ENCODE measurements at regions not wholly inside any gene's neighbourhood (a gene's known extent, or its start where the extent isn't known, plus 50 kb on each side); places are given as distances from the start of the nearest gene placed in this dataset.
"Not testable (repeated sequence)": the region's sequence is repeated elsewhere in the genome, so short reads cannot be mapped to it uniquely, and the experiment has no call there.

GRCh38 chr3:197421021-197421420 is 122.6 kb upstream of the DLG1 start:
- Histone ChIP-seq H3K36me3 (no peaks in the 10 kb centered on the region), H3K4me3 (no peak overlapping the region), H3K9me3 (no peaks in the 10 kb centered on the region), H3K27ac (peak overlapping the region in 1 of 2 donors; percentile 68), H3K4me1 (no peaks in the 10 kb centered on the region), H3K27me3 (no peaks in the 10 kb centered on the region)
- no peak for TF ChIP-seq CTCF (IDR thresholded peaks at IDR 0.05)
- no peak for DNase-seq (ENCODE audit: low spot score)

- TF ChIP-seq CTCF (IDR thresholded peaks at IDR 0.05): no peak
- Histone ChIP-seq H3K36me3 (no peaks in the 10 kb centered on the region), H3K27me3 (no peaks in the 10 kb centered on the region), H3K9me3 (no peaks in the 10 kb centered on the region), H3K4me1 (no peaks in the 10 kb centered on the region), H3K4me3 (no peak overlapping the region), H3K27ac (peak overlapping the region; percentile 28 to 68)
- no peak for DNase-seq (ENCODE audit: low spot score)
These were observed 122.2 kb upstream of the DLG1 start for GRCh38 chr3:197420566-197420965.

GRCh38 chr3:197420115-197420514 is 121.7 kb upstream of the DLG1 start:
- Histone ChIP-seq H3K4me3 (no peak overlapping the region), H3K27me3 (no peaks in the 10 kb centered on the region), H3K9me3 (no peaks in the 10 kb centered on the region), H3K36me3 (no peaks in the 10 kb centered on the region), H3K27ac (peak overlapping the region; percentile 49 to 68), H3K4me1 (no peaks in the 10 kb centered on the region)
- no peak for TF ChIP-seq CTCF (IDR thresholded peaks at IDR 0.05)
- no peak for DNase-seq (ENCODE audit: low spot score)

- no peak overlapping the region for H3K4me3 ChIP-seq
- no peaks in the 10 kb centered on the region for H3K36me3 ChIP-seq
- DNase-seq (ENCODE audit: low spot score): no peak
- TF ChIP-seq CTCF (IDR thresholded peaks at IDR 0.05): no peak
- peak overlapping the region; percentile 49 to 68 for H3K27ac ChIP-seq
- H3K27me3 ChIP-seq: no peaks in the 10 kb centered on the region
- H3K9me3 ChIP-seq: no peaks in the 10 kb centered on the region
- H3K4me1 ChIP-seq: no peaks in the 10 kb centered on the region
These were observed 121.3 kb upstream of the DLG1 start for GRCh38 chr3:197419696-197420095.

GRCh38 chr3:197417911-197418618 is 119.7 kb upstream of the DLG1 start:
- H3K27me3 ChIP-seq: no peaks in the 10 kb centered on the region
- no peak overlapping the region for H3K4me3 ChIP-seq
- no peak for TF ChIP-seq CTCF (IDR thresholded peaks at IDR 0.05)
- H3K36me3 ChIP-seq: no peaks in the 10 kb centered on the region
- no peaks in the 10 kb centered on the region for H3K9me3 ChIP-seq
- no peak for DNase-seq (ENCODE audit: low spot score)
- no peaks in the 10 kb centered on the region for H3K4me1 ChIP-seq
- H3K27ac ChIP-seq: peak overlapping the region in 1 of 2 donors; percentile 6

- peak overlapping the region in 1 of 2 donors; percentile 6 for H3K27ac ChIP-seq
- H3K36me3 ChIP-seq: no peaks in the 10 kb centered on the region
- no peak overlapping the region for H3K4me3 ChIP-seq
- no peaks in the 10 kb centered on the region for H3K9me3 ChIP-seq
- H3K27me3 ChIP-seq: no peaks in the 10 kb centered on the region
- DNase-seq (ENCODE audit: low spot score): no peak
- H3K4me1 ChIP-seq: no peaks in the 10 kb centered on the region
- no peak for TF ChIP-seq CTCF (IDR thresholded peaks at IDR 0.05)
These were observed 119.0 kb upstream of the DLG1 start for GRCh38 chr3:197417441-197417840.

GRCh38 chr3:197411899-197412298 is 113.5 kb upstream of the DLG1 start:
- H3K4me3 ChIP-seq; DNase-seq (ENCODE audit: low spot score); H3K27ac ChIP-seq; H3K36me3 ChIP-seq; H3K4me1 ChIP-seq; H3K27me3 ChIP-seq; H3K9me3 ChIP-seq: not testable (repeated sequence)

- DNase-seq (ENCODE audit: low spot score); H3K4me1 ChIP-seq; H3K4me3 ChIP-seq; H3K36me3 ChIP-seq; H3K27ac ChIP-seq; H3K9me3 ChIP-seq; H3K27me3 ChIP-seq: not testable (repeated sequence)
These were observed 111.8 kb upstream of the DLG1 start for GRCh38 chr3:197410170-197410569.
